ENCODE measurements at regions not wholly inside any gene's neighbourhood (a gene's known extent, or its start where the extent isn't known, plus 50 kb on each side); places are given as distances from the start of the nearest gene placed in this dataset.

- H3K4me1 Mint-ChIP-seq, result no peaks in the 10 kb centered on the region
- no peak overlapping the region for H3K27ac ChIP-seq (ENCODE audit: low read depth, low read length)
- no peaks in the 10 kb centered on the region for H3K27me3 ChIP-seq (ENCODE audit: insufficient read depth, low read length)
- no peaks in the 10 kb centered on the region for H3K36me3 ChIP-seq (ENCODE audit: insufficient read depth, low read length)
- H3K9me3 ChIP-seq (ENCODE audit: control insufficient read depth in 1 of 2, low read length in 2 of 2), result no peaks in the 10 kb centered on the region
- H3K27ac Mint-ChIP-seq, result no peak overlapping the region
- ChIA-PET POLR2A (ENCODE audit: partially characterized antibody) (no interaction called here), CTCF (ENCODE audit: partially characterized antibody) (no interaction called here)
- H3K4me1 ChIP-seq (ENCODE audit: insufficient read depth, low read length), result no peaks in the 10 kb centered on the region
- H3K4me3 ChIP-seq (ENCODE audit: low read length in 2 of 2), result no peak overlapping the region
- H3K36me3 Mint-ChIP-seq, result no peaks in the 10 kb centered on the region
- no peak overlapping the region for H3K4me3 Mint-ChIP-seq
- H3K9me3 Mint-ChIP-seq, result peaks cover 7 to 34% (median 13%) of the 10 kb centered on the region in 8 donors
- DNase-seq, result no peak
- intact Hi-C loops (cut with micrococcal nuclease), result no loop called here
- H3K27me3 Mint-ChIP-seq, result no peaks in the 10 kb centered on the region
Measured at GRCh38 chr18:40944576-40944975, 1010.5 kb upstream of the PIK3C3 start.

- H3K4me1 ChIP-seq (ENCODE audit: insufficient read depth, low read length), result no peaks in the 10 kb centered on the region
- peak overlapping the region in 1 of 7 donors; percentile 23 for H3K27ac Mint-ChIP-seq
- H3K36me3 ChIP-seq (ENCODE audit: insufficient read depth, low read length), result no peaks in the 10 kb centered on the region
- POLR2A ChIA-PET (ENCODE audit: partially characterized antibody), result no interaction called here
- CTCF ChIA-PET (ENCODE audit: partially characterized antibody), result no interaction called here
- no peak for DNase-seq
- H3K9me3 ChIP-seq (ENCODE audit: control insufficient read depth in 1 of 2, low read length in 2 of 2), result no peaks in the 10 kb centered on the region
- no peaks in the 10 kb centered on the region for H3K27me3 ChIP-seq (ENCODE audit: insufficient read depth, low read length)
- H3K4me3 ChIP-seq (ENCODE audit: low read length in 2 of 2), result no peak overlapping the region
- H3K36me3 Mint-ChIP-seq, result no peaks in the 10 kb centered on the region
- no peaks in the 10 kb centered on the region for H3K27me3 Mint-ChIP-seq
- peaks cover 3 to 33% (median 15%) of the 10 kb centered on the region in 8 donors for H3K9me3 Mint-ChIP-seq
- no peak overlapping the region for H3K4me3 Mint-ChIP-seq
- no peak overlapping the region for H3K27ac ChIP-seq (ENCODE audit: low read depth, low read length)
- H3K4me1 Mint-ChIP-seq, result no peaks in the 10 kb centered on the region
- intact Hi-C loops (cut with micrococcal nuclease), result no loop called here
Measured at GRCh38 chr18:40939656-40940515, 1015.1 kb upstream of the PIK3C3 start.

GRCh38 chr18:40938615-40939014 is 1016.4 kb upstream of the PIK3C3 start:
- Histone ChIP-seq H3K4me3 (ENCODE audit: low read length in 2 of 2) (no peak overlapping the region), H3K36me3 (ENCODE audit: insufficient read depth, low read length) (no peaks in the 10 kb centered on the region), H3K27ac (ENCODE audit: low read depth, low read length) (no peak overlapping the region), H3K9me3 (ENCODE audit: control insufficient read depth in 1 of 2, low read length in 2 of 2) (no peaks in the 10 kb centered on the region), H3K27me3 (ENCODE audit: insufficient read depth, low read length) (no peaks in the 10 kb centered on the region), H3K4me1 (ENCODE audit: insufficient read depth, low read length) (no peaks in the 10 kb centered on the region)
- H3K27ac Mint-ChIP-seq, result no peak overlapping the region
- ChIA-PET CTCF (ENCODE audit: partially characterized antibody) (no interaction called here), POLR2A (ENCODE audit: partially characterized antibody) (no interaction called here)
- DNase-seq, result no peak
- no peaks in the 10 kb centered on the region for H3K27me3 Mint-ChIP-seq
- H3K4me1 Mint-ChIP-seq, result no peaks in the 10 kb centered on the region
- no peaks in the 10 kb centered on the region for H3K36me3 Mint-ChIP-seq
- intact Hi-C loops (cut with micrococcal nuclease), result no loop called here
- no peak overlapping the region for H3K4me3 Mint-ChIP-seq
- peaks cover 5 to 34% (median 18%) of the 10 kb centered on the region in 8 donors for H3K9me3 Mint-ChIP-seq

GRCh38 chr18:40937386-40937785 is 1017.6 kb upstream of the PIK3C3 start:
- Mint-ChIP-seq H3K4me3 (no peak overlapping the region), H3K4me1 (no peaks in the 10 kb centered on the region), H3K27ac (no peak overlapping the region), H3K9me3 (peaks cover 2 to 31% (median 17%) of the 10 kb centered on the region in 8 donors), H3K27me3 (no peaks in the 10 kb centered on the region), H3K36me3 (no peaks in the 10 kb centered on the region)
- H3K9me3 ChIP-seq (ENCODE audit: control insufficient read depth in 1 of 2, low read length in 2 of 2), result no peaks in the 10 kb centered on the region
- H3K4me1 ChIP-seq (ENCODE audit: insufficient read depth, low read length), result no peaks in the 10 kb centered on the region
- H3K27me3 ChIP-seq (ENCODE audit: insufficient read depth, low read length), result no peaks in the 10 kb centered on the region
- no peaks in the 10 kb centered on the region for H3K36me3 ChIP-seq (ENCODE audit: insufficient read depth, low read length)
- POLR2A ChIA-PET (ENCODE audit: partially characterized antibody), result no interaction called here
- H3K4me3 ChIP-seq (ENCODE audit: low read length in 2 of 2), result no peak overlapping the region
- no peak for DNase-seq
- H3K27ac ChIP-seq (ENCODE audit: low read depth, low read length), result no peak overlapping the region
- intact Hi-C loops (cut with micrococcal nuclease), result no loop called here
- CTCF ChIA-PET (ENCODE audit: partially characterized antibody), result no interaction called here

- H3K4me3 Mint-ChIP-seq, result no peak overlapping the region
- H3K36me3 Mint-ChIP-seq, result no peaks in the 10 kb centered on the region
- Histone ChIP-seq H3K4me3 (ENCODE audit: low read length in 2 of 2) (no peak overlapping the region), H3K27ac (ENCODE audit: low read depth, low read length) (no peak overlapping the region), H3K4me1 (ENCODE audit: insufficient read depth, low read length) (no peaks in the 10 kb centered on the region), H3K27me3 (ENCODE audit: insufficient read depth, low read length) (no peaks in the 10 kb centered on the region), H3K9me3 (ENCODE audit: control insufficient read depth in 1 of 2, low read length in 2 of 2) (no peaks in the 10 kb centered on the region), H3K36me3 (ENCODE audit: insufficient read depth, low read length) (no peaks in the 10 kb centered on the region)
- no peak for DNase-seq
- H3K27me3 Mint-ChIP-seq, result no peaks in the 10 kb centered on the region
- H3K27ac Mint-ChIP-seq, result no peak overlapping the region
- H3K4me1 Mint-ChIP-seq, result no peaks in the 10 kb centered on the region
- CTCF ChIA-PET (ENCODE audit: partially characterized antibody), result no interaction called here
- POLR2A ChIA-PET (ENCODE audit: partially characterized antibody), result no interaction called here
- intact Hi-C loops (cut with micrococcal nuclease), result no loop called here
- H3K9me3 Mint-ChIP-seq, result peaks cover 2 to 30% (median 19%) of the 10 kb centered on the region in 8 donors
Measured at GRCh38 chr18:40935423-40935822, 1019.6 kb upstream of the PIK3C3 start.

GRCh38 chr18:40932862-40933261 is 1022.2 kb upstream of the PIK3C3 start:
- H3K27ac Mint-ChIP-seq, result no peak overlapping the region
- ChIA-PET POLR2A (ENCODE audit: partially characterized antibody) (no interaction called here), CTCF (ENCODE audit: partially characterized antibody) (no interaction called here)
- Histone ChIP-seq H3K27ac (ENCODE audit: low read depth, low read length) (no peak overlapping the region), H3K9me3 (ENCODE audit: control insufficient read depth in 1 of 2, low read length in 2 of 2) (no peaks in the 10 kb centered on the region), H3K4me1 (ENCODE audit: insufficient read depth, low read length) (no peaks in the 10 kb centered on the region), H3K36me3 (ENCODE audit: insufficient read depth, low read length) (no peaks in the 10 kb centered on the region), H3K27me3 (ENCODE audit: insufficient read depth, low read length) (no peaks in the 10 kb centered on the region), H3K4me3 (ENCODE audit: low read length in 2 of 2) (no peak overlapping the region)
- H3K9me3 Mint-ChIP-seq, result peaks cover 2 to 34% (median 18%) of the 10 kb centered on the region in 8 donors
- no peaks in the 10 kb centered on the region for H3K4me1 Mint-ChIP-seq
- H3K36me3 Mint-ChIP-seq, result no peaks in the 10 kb centered on the region
- DNase-seq, result no peak
- intact Hi-C loops (cut with micrococcal nuclease), result no loop called here
- no peaks in the 10 kb centered on the region for H3K27me3 Mint-ChIP-seq
- no peak overlapping the region for H3K4me3 Mint-ChIP-seq

GRCh38 chr18:40930211-40930882 is 1024.7 kb upstream of the PIK3C3 start:
- intact Hi-C loops (cut with micrococcal nuclease), result no loop called here
- Histone ChIP-seq H3K9me3 (ENCODE audit: control insufficient read depth in 1 of 2, low read length in 2 of 2) (no peaks in the 10 kb centered on the region), H3K4me3 (ENCODE audit: low read length in 2 of 2) (no peak overlapping the region), H3K27ac (ENCODE audit: low read depth, low read length) (no peak overlapping the region), H3K36me3 (ENCODE audit: insufficient read depth, low read length) (no peaks in the 10 kb centered on the region), H3K27me3 (ENCODE audit: insufficient read depth, low read length) (no peaks in the 10 kb centered on the region), H3K4me1 (ENCODE audit: insufficient read depth, low read length) (no peaks in the 10 kb centered on the region)
- CTCF ChIA-PET (ENCODE audit: partially characterized antibody), result no interaction called here
- DNase-seq, result no peak
- Mint-ChIP-seq H3K9me3 (peaks cover 1 to 27% (median 14%) of the 10 kb centered on the region in 8 donors), H3K36me3 (no peaks in the 10 kb centered on the region), H3K4me3 (no peak overlapping the region), H3K27me3 (no peaks in the 10 kb centered on the region), H3K27ac (no peak overlapping the region), H3K4me1 (no peaks in the 10 kb centered on the region)
- POLR2A ChIA-PET (ENCODE audit: partially characterized antibody), result no interaction called here

Measured in CD4-positive, alpha-beta memory T cell (primary cell).